NCI-H128 (cell line): ENCODE measurements at regions not wholly inside any gene's neighbourhood (a gene's known extent, or its start where the extent isn't known, plus 50 kb on each side); places are given as distances from the start of the nearest gene placed in this dataset.

ENCODE experiments used
- DNase-seq: peaks from one replicate; lab custom pipeline; 2025; ENCODE audit not compliant: unreplicated experiment; lab: John Stamatoyannopoulos, UW

- no peak for DNase-seq
Measured at GRCh38 chr1:170271430-170272161, 125.8 kb downstream of the NTMT2 start.

DNA sequence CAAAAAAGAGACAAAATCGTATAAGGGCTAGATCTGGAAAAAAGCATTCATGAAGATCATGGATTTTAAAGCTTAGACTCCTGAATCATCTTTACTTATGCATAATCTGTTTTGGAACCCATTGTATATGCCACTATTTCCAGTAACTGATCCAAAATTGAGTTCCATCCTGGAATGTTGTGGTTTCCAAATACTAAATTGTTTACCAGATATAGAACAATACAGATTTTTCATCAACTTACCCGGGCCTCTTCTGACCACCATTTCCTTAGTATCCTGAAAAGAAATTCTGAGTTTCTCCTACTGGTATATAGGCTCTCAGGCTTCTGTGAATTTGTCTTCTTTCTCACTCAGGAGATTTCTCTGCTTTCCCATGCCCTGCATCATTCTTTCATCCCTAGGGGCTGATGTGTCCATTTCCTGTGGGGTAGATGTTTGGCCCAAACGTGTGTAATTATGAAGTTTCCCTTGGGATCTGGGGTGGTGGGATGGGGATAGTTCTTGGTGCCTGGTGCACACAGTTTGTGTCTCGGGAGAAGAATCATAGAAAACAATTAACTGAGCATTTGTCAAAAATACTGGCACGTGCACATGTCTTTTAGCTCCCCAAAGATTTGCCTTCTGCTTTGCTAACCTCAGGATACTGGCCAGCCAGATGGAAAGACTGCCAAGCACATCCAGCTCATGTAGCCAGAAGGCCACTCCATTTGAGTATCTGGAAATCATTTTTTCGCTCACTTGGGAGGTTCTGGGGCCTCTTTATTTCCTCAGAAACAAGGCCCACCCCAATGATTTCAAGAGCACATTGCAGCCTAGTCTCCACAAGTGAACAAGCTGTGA is 127.8 kb downstream of the NTMT2 start:
- DNase-seq = no peak

DNA sequence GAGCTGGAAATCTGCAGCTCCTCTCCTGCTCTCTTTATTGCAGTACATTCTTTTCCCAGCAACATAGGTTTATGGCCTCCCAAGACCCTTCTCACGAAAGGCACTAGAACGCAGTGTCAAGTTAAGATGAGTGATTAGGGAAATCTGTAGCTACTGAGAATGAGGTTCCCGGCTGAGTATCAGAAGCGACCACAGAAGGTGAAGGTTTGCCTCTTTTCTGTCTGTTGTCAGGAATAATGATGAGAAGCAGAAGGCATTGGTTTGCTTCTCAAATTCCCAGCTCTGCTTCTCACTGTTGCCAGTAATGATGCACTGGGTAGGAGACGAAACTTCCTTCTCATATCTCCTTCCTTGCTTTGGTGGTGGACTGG is 128.4 kb downstream of the NTMT2 start:
- DNase-seq = no peak

DNA sequence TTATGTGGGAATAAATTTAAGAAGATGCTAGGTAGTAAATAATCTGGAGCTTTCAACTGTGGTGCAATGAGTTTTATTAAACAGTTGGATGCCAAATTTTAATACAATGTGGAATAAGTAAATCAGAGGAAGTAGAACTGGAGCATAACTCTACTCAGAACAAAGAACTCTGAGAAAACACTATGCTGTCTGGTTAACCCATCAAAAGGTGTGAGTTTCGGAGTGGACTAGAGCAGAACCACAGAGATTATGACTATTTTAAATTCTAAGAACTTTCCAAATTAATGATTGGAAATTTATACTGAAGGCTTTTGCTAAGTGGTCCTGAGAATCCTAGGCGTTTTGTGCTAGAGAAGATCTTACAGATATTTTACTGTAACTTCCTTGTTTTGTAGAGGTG is 132.2 kb downstream of the NTMT2 start:
- no peak for DNase-seq

GRCh38 chr1:170284016-170284415 is 138.3 kb downstream of the NTMT2 start:
- DNase-seq = no peak

DNA sequence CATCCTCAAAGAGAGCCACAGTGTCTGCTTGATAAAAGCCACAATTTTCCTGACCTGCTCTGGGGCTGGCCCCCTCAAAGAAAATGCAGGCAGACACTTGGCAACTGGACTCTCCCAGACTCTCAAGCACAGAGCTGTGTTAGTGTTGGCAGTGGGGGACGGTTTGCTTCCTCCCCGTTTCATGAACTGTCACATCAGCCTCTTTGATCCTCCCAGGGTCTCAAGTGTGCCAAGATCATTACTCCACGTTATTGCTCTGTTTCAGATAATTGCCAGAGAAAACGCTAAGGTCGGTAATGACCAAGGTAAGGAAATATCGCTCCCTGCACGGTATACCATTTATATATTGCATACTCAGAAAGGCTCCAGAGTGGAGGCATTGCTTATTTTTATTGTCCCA is 138.8 kb downstream of the NTMT2 start:
- no peak for DNase-seq

GRCh38 chr1:170284951-170285350 is 139.2 kb downstream of the NTMT2 start:
- DNase-seq = no peak

DNA sequence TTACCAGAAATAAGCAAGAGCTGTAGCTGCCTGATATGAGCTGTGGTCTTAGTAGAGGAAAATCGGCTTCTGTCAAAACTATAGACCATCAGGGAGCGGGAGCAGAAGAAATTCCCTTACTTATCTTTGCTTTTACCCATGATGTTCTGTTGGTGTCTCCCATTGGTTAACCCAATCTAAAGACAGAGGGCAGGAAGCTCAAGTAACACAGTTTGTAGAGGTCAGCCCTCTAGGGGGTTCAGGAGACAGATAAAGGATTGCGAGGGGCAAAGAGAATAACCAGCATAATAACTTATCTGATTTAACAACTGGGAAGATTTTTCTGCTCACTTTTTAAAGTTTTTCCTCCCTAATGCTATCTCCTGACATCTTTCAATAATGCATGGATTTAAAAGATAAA is 142.4 kb downstream of the NTMT2 start:
- DNase-seq = no peak

DNA sequence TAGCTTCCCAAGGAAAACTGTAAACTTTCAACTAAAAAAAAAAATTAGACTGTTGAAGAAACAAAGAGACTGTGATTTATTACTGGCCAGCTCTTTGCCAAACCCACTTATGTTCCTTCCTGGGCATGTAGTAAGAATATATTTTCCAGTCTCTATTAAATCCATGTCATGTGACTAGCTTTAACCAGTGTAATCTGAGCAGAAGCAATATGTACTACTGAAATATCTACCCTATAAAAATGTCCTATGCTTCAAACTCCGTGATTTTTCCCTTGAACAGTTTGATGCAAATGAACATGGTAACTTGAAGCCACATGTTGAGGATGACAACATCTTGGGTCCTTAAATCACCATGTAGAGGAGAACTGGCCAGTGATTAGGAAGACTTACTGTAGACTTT is 144.5 kb downstream of the NTMT2 start:
- no peak for DNase-seq

DNA sequence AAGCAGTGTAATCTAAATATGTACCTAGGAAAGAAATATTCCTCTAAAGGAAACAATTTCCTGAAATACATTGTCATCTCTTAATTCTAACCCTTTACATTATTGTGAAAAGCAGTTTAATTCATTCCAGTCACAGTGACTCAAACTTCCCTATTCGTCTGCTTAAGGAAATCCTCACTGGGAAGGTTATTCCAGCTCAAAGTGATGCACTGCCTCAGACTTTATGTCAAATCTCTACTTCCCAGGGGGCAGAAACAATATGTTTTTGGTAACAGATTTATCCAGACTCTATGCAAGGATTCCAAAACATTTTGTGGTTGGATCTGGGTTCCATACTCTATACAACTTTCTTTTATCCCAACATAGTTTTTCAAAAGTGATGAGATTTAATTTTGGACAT is 145.2 kb downstream of the NTMT2 start:
- DNase-seq = no peak

- no peak for DNase-seq
Measured at GRCh38 chr1:170291516-170291915, 145.8 kb downstream of the NTMT2 start.

GRCh38 chr1:170296211-170296610 is 150.5 kb downstream of the NTMT2 start:
- no peak for DNase-seq

DNA sequence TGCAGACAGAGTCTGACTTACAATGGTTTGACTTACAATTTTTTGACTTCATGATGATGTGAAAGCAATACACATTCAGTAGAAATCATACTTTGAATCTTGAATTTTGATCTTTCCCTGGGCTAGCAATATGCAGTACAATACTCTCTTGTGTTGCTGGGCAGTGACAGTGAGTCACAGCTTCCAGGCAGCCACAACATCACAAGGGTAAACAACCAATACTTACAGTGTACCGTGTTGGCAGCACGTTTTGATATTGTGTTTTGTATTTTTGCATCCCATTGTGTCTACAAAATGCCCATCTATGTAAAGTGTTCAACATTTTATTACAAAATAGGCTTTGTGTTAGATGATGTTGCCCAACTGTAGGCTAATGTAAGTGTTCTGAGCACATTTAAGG is 150.9 kb downstream of the NTMT2 start:
- DNase-seq = no peak

DNA sequence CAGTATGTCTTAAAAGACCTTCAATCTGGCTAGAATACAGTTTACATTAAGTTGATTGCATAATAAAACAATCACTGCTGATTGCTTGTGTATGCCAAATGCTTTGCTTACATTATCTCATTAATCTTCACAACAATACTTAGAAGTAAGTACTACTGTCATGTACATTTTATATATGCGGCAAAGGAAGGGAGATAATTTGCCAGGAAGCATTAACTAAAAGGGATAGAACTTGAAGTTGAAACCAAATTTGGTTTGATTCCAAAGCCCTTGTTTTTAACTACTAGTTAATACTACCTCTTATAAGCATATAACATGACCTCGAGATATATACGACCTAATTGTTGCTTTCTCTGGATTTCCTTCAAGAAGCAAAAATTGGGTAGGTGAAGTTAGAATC is 155.8 kb downstream of the NTMT2 start:
- DNase-seq = no peak

- no peak for DNase-seq
Measured at GRCh38 chr1:170303034-170303433, 157.3 kb downstream of the NTMT2 start.

- DNase-seq = no peak
Measured at GRCh38 chr1:170305777-170306512, 160.2 kb downstream of the NTMT2 start.

DNA sequence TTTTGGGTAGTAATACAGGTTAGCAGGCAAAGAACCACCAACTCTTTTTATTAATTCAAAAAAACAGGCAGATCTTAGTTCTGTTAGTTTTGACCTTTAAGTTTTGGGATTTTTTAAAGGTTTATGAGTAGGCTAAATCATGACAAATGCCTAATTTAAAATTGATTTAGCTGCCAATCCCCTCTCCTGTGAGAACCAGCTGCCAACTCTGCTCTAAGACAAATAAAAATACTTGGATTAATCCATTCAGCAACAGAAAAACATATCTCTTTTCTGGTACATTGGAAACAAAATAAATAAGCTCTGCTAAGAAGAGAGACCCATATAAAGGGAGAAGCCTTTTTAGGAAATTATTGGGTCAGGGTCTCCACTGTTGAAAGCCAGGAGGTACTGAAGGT is 160.8 kb downstream of the NTMT2 start:
- DNase-seq = no peak

- DNase-seq = no peak
Measured at GRCh38 chr1:170306948-170307347, 161.2 kb downstream of the NTMT2 start.

GRCh38 chr1:170307426-170307825 is 161.7 kb downstream of the NTMT2 start:
- DNase-seq = no peak

GRCh38 chr1:170309389-170310013 is 163.7 kb downstream of the NTMT2 start:
- DNase-seq = no peak

GRCh38 chr1:170310014-170310405 is 164.3 kb downstream of the NTMT2 start:
- DNase-seq = no peak
